OCI-LY1 (cell line): ENCODE measurements at regions not wholly inside any gene's neighbourhood (a gene's known extent, or its start where the extent isn't known, plus 50 kb on each side); places are given as distances from the start of the nearest gene placed in this dataset.
"Not testable (repeated sequence)": the region's sequence is repeated elsewhere in the genome, so short reads cannot be mapped to it uniquely, and the experiment has no call there.

Source experiments
- H2AFZ ChIP-seq: fragments of 200-600 bp; sonication (generic), shearing (Covaris generic); 2 replicates; pipeline ENCODE4 v1.6.0; 2014; ENCODE audit warnings: antibody characterized with exemption, mild to moderate bottlenecking, low read length
- H3F3A ChIP-seq: fragments of 200-600 bp; sonication (generic), shearing (Covaris generic); 2 replicates; pipeline ENCODE4 v1.6.0; 2014; ENCODE audit warnings: mild to moderate bottlenecking, antibody characterized with exemption, low read length, moderate library complexity; ENCODE audit not compliant: insufficient read depth
- H3K27ac ChIP-seq: fragments of 200-600 bp; sonication (generic); 2 replicates; pipeline ENCODE4 v1.5.1; 2014; ENCODE audit warnings: low read length, mixed run types, mild to moderate bottlenecking, low read depth; ENCODE audit not compliant: poor library complexity, severe bottlenecking
- H3K27me3 ChIP-seq: fragments of 200-600 bp; sonication (generic); 2 replicates; pipeline ENCODE4 v1.6.0; 2014; ENCODE audit warnings: antibody characterized with exemption, mild to moderate bottlenecking, low read length, moderate library complexity; ENCODE audit not compliant: insufficient read depth
- H3K36me3 ChIP-seq: fragments of 200-600 bp; sonication (generic); 2 replicates; pipeline ENCODE4 v1.6.1; 2014; ENCODE audit warnings: mild to moderate bottlenecking, antibody characterized with exemption, low read length, moderate library complexity, mixed read lengths; ENCODE audit not compliant: insufficient read depth
- H3K4me1 ChIP-seq: fragments of 200-600 bp; sonication (generic); 2 replicates; pipeline ENCODE4 v1.5.1; 2014; ENCODE audit warnings: mild to moderate bottlenecking, low read length, moderate library complexity; ENCODE audit not compliant: insufficient read depth, severe bottlenecking
- H3K4me2 ChIP-seq: fragments of 200-600 bp; sonication (generic), shearing (Covaris generic); 2 replicates; pipeline ENCODE4 v1.6.1; 2014; ENCODE audit warnings: low read length
- H3K4me3 ChIP-seq: fragments of 200-600 bp; sonication (generic); 2 replicates; pipeline ENCODE4 v1.5.1; 2014; ENCODE audit warnings: low read length, low read depth, mild to moderate bottlenecking, mixed read lengths; ENCODE audit not compliant: poor library complexity, severe bottlenecking
- H3K79me2 ChIP-seq: fragments of 200-600 bp; shearing (Covaris generic); 2 replicates; pipeline ENCODE4 v1.6.1; 2016; ENCODE audit warnings: mixed run types, low read length, mixed read lengths; ENCODE audit not compliant: insufficient read depth
- H3K9ac ChIP-seq: fragments of 200-600 bp; sonication (generic), shearing (Covaris generic); 2 replicates; pipeline ENCODE4 v1.6.1; 2014; ENCODE audit warnings: mild to moderate bottlenecking, low read length, mixed read lengths
- H3K9me2 ChIP-seq: fragments of 200-600 bp; sonication (generic), shearing (Covaris generic); 2 replicates; pipeline ENCODE4 v1.6.1; 2014; ENCODE audit warnings: low read depth, mild to moderate bottlenecking, low read length, mixed read lengths
- H3K9me3 ChIP-seq: fragments of 200-600 bp; shearing (Covaris generic); 2 replicates; pipeline ENCODE4 v1.6.1; 2014; ENCODE audit warnings: low read length, mixed read lengths
- H4K20me1 ChIP-seq: fragments of 200-600 bp; sonication (generic), shearing (Covaris generic); 2 replicates; pipeline ENCODE4 v1.6.0; 2016; ENCODE audit warnings: mild to moderate bottlenecking, low read length; ENCODE audit not compliant: insufficient read depth
- EZH2 ChIP-seq: fragments of 200-600 bp; sonication (generic), shearing (Covaris generic); IDR thresholded peaks from 2 replicates; pipeline ENCODE4 v1.8.0; 2017; ENCODE audit warnings: borderline replicate concordance, mixed run types, mild to moderate bottlenecking, antibody characterized with exemption, low read length, moderate library complexity, mixed read lengths
- TF ChIP-seq, protein P1 (sequence below): fragments of 200-600 bp; sonication (generic), shearing (Covaris generic); IDR thresholded peaks from 2 replicates; pipeline ENCODE4 v1.5.1; 2017; ENCODE audit warnings: mild to moderate bottlenecking, antibody characterized with exemption, low read length, moderate library complexity, mixed read lengths

DNA sequence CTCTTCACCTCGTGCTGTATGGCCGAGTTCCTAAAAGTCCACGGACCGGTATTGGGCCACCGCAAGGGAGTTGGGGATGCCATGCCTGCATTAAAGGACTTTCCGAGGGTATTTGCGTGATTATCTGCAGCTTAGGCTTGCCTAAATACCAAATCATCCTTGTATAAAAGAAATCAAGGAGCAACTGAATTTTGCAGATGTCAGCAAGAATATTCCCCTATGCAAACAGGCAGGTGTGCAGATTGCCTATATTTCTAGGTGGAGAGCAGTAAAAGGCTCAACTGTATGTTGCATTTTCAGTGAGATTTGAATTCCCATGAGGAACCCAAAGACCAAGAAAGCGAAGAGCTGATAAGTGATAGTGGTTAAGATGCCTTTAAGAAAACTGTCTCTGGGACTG lies 452.3 kb downstream of the CDH11 start:
- H3K27me3 ChIP-seq = no peaks in the 10 kb centered on the region
- no peak overlapping the region for H3K4me2 ChIP-seq
- no peak overlapping the region for H2AFZ ChIP-seq
- no peak overlapping the region for H3K27ac ChIP-seq
- H3K36me3 ChIP-seq = no peaks in the 10 kb centered on the region
- H3K79me2 ChIP-seq = no peaks in the 10 kb centered on the region
- no peaks in the 10 kb centered on the region for H3F3A ChIP-seq
- H3K4me3 ChIP-seq = no peak overlapping the region
- TF ChIP-seq, protein P1, sequence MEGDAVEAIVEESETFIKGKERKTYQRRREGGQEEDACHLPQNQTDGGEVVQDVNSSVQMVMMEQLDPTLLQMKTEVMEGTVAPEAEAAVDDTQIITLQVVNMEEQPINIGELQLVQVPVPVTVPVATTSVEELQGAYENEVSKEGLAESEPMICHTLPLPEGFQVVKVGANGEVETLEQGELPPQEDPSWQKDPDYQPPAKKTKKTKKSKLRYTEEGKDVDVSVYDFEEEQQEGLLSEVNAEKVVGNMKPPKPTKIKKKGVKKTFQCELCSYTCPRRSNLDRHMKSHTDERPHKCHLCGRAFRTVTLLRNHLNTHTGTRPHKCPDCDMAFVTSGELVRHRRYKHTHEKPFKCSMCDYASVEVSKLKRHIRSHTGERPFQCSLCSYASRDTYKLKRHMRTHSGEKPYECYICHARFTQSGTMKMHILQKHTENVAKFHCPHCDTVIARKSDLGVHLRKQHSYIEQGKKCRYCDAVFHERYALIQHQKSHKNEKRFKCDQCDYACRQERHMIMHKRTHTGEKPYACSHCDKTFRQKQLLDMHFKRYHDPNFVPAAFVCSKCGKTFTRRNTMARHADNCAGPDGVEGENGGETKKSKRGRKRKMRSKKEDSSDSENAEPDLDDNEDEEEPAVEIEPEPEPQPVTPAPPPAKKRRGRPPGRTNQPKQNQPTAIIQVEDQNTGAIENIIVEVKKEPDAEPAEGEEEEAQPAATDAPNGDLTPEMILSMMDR = no peak
- TF ChIP-seq EZH2 = no peak
- no peaks in the 10 kb centered on the region for H4K20me1 ChIP-seq
- H3K9me3 ChIP-seq = no peaks in the 10 kb centered on the region
- no peaks in the 10 kb centered on the region for H3K4me1 ChIP-seq
- H3K9me2 ChIP-seq = no peaks in the 10 kb centered on the region
- H3K9ac ChIP-seq = no peak overlapping the region

DNA sequence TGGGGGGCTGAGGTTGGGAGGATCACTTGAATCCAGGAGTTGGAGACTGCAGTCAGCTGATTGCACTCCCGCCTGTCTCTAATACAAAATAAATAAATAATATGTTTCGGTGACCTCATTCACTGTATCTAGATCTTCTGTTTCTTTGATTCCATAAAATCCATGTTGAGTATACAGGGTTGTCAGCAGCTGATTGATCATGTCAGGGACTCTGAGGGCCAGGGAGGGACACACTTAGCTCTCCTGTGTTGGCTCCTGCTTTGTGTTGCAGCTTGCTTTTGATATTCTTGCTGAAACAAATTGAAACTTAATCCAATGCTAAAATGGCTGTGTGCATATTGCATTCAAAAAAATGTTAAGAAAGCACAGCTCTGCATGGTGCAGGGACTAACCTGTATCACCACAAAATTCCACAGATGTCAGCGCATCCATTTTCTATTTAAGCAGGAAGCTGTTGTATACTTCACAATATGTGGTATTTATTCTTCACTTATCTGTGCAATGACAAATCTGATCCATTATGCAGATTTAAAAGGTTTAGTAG lies 454.5 kb downstream of the CDH11 start:
- no peaks in the 10 kb centered on the region for H3K79me2 ChIP-seq
- no peak overlapping the region for H3K27ac ChIP-seq
- H3K9me3 ChIP-seq = no peaks in the 10 kb centered on the region
- no peak for TF ChIP-seq EZH2
- TF ChIP-seq, protein P1 = no peak
- H3K36me3 ChIP-seq = no peaks in the 10 kb centered on the region
- H3K27me3 ChIP-seq = no peaks in the 10 kb centered on the region
- H3K9ac ChIP-seq = no peak overlapping the region
- no peak overlapping the region for H3K4me2 ChIP-seq
- H3K9me2 ChIP-seq = no peaks in the 10 kb centered on the region
- no peak overlapping the region for H2AFZ ChIP-seq
- no peaks in the 10 kb centered on the region for H3F3A ChIP-seq
- no peaks in the 10 kb centered on the region for H4K20me1 ChIP-seq
- H3K4me3 ChIP-seq = no peak overlapping the region
- H3K4me1 ChIP-seq = no peaks in the 10 kb centered on the region

DNA sequence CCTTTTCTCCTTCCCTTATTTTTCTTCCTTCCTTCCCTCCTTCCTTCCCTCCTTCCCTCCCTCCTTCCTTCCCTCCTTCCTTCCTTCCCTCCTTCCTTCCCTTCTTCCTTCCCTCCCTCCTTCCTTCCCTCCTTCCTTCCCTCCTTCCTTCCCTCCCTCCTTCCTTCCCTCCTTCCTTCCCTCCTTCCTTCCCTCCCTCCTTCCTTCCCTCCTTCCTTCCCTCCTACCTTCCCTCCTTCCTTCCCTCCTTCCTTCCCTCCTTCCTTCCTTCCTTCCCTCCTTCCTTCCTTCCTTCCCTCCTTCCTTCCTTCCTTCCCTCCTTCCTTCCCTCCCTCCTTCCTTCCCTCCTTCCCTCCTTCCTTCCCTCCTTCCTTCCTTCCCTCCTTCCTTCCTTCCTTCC lies 459.6 kb downstream of the CDH11 start:
- H3K9me3 ChIP-seq, H3K27me3 ChIP-seq, H3K4me2 ChIP-seq, H3K79me2 ChIP-seq, H3K27ac ChIP-seq, H2AFZ ChIP-seq, H3F3A ChIP-seq, H3K9ac ChIP-seq, H3K9me2 ChIP-seq, H4K20me1 ChIP-seq, H3K4me3 ChIP-seq, H3K36me3 ChIP-seq, H3K4me1 ChIP-seq: not testable (repeated sequence)

DNA sequence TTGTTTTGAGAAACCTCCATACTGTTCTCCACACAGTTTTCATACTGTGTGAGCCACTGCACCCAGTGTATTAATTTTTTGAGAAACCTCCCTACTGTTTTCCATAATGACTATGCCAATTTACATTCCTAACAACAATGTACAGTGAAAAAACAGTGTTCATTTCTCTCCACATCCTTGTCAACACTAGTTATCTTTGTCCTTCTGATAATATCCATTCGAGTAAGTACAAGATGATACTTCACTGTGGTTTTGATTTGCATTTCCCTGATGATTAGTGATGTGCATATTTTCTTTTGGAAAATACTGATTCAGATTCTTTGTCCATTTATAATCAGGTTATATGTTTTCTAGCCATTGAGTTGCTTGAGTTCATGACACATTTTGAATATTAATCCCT lies 462.0 kb downstream of the CDH11 start:
- Histone ChIP-seq H3K4me2 (no peak overlapping the region), H3K79me2 (no peaks in the 10 kb centered on the region), H3K9me2 (no peaks in the 10 kb centered on the region), H3K9ac (no peak overlapping the region), H3F3A (no peaks in the 10 kb centered on the region), H3K27me3 (no peaks in the 10 kb centered on the region), H4K20me1 (no peaks in the 10 kb centered on the region), H2AFZ (no peak overlapping the region), H3K9me3 (no peaks in the 10 kb centered on the region), H3K27ac (no peak overlapping the region), H3K4me3 (no peak overlapping the region), H3K36me3 (no peaks in the 10 kb centered on the region), H3K4me1 (no peaks in the 10 kb centered on the region)
- no peak for TF ChIP-seq EZH2
- TF ChIP-seq, protein P1 = no peak
